Immature natural killer cell (primary cell): ENCODE measurements at regions not wholly inside any gene's neighbourhood (a gene's known extent, or its start where the extent isn't known, plus 50 kb on each side); places are given as distances from the start of the nearest gene placed in this dataset.

Experiments used
- DNase-seq, 3 donors: peaks; one replicate each; pipeline ENCODE4 v3.0.0; 2022; ENCODE audit warnings: mixed read lengths in 1 of 3
- H3K27ac Mint-ChIP-seq, 6 donors: one replicate each; pipeline ENCODE4 v1.8.0; 2020; ENCODE audit warnings: mixed read lengths in 6 of 6, mild to moderate bottlenecking in 5 of 6, inconsistent platforms in 4 of 6, moderate library complexity in 3 of 6
- H3K27me3 Mint-ChIP-seq, 3 donors: one replicate each; pipeline ENCODE4 v1.8.0; 2020 to 2021; ENCODE audit warnings: low read depth in 3 of 3, mild to moderate bottlenecking in 3 of 3, mixed read lengths in 3 of 3, moderate library complexity in 3 of 3, inconsistent platforms in 1 of 3
- H3K36me3 Mint-ChIP-seq, 3 donors: one replicate each; pipeline ENCODE4 v1.8.0; 2020; ENCODE audit warnings: mixed read lengths in 3 of 3, inconsistent platforms in 2 of 3, mild to moderate bottlenecking in 2 of 3
- H3K4me1 Mint-ChIP-seq, 2 donors: one replicate each; pipeline ENCODE4 v1.8.0; 2020; ENCODE audit warnings: inconsistent platforms in 2 of 2, mild to moderate bottlenecking in 2 of 2, mixed read lengths in 2 of 2, moderate library complexity in 1 of 2
- H3K4me3 Mint-ChIP-seq, 5 donors: one replicate each; pipeline ENCODE4 v1.8.0; 2020; ENCODE audit warnings: mild to moderate bottlenecking in 5 of 5, mixed read lengths in 5 of 5, inconsistent platforms in 3 of 5, moderate library complexity in 3 of 5
- H3K9me3 Mint-ChIP-seq, 6 donors: one replicate each; pipeline ENCODE4 v1.8.0; 2020; ENCODE audit warnings: mild to moderate bottlenecking in 6 of 6, mixed read lengths in 6 of 6, inconsistent platforms in 4 of 6, moderate library complexity in 3 of 6

- H3K4me1 Mint-ChIP-seq = no peaks in the 10 kb centered on the region
- peaks cover 0 to 17% (median 5%) of the 10 kb centered on the region in 6 donors for H3K9me3 Mint-ChIP-seq
- peaks cover under 1 to 7% (median 5%) of the 10 kb centered on the region in 3 donors for H3K27me3 Mint-ChIP-seq
- no peak overlapping the region for H3K4me3 Mint-ChIP-seq
- H3K36me3 Mint-ChIP-seq = no peaks in the 10 kb centered on the region
- H3K27ac Mint-ChIP-seq = no peak overlapping the region
- no peak for DNase-seq
Observed at GRCh38 chr9:1748407-1748806, 266.7 kb upstream of the SMARCA2 start.

- no peak overlapping the region for H3K4me3 Mint-ChIP-seq
- H3K27me3 Mint-ChIP-seq = peaks cover 0 to 9% (median 3%) of the 10 kb centered on the region in 3 donors
- H3K27ac Mint-ChIP-seq = no peak overlapping the region
- H3K4me1 Mint-ChIP-seq = no peaks in the 10 kb centered on the region
- no peak for DNase-seq
- peaks cover 0 to 4% (median 0%) of the 10 kb centered on the region in 3 donors for H3K36me3 Mint-ChIP-seq
- peaks cover 0 to 29% (median 3%) of the 10 kb centered on the region in 6 donors for H3K9me3 Mint-ChIP-seq
Observed at GRCh38 chr9:1757186-1757585, 258.0 kb upstream of the SMARCA2 start.

- Mint-ChIP-seq H3K9me3 (peaks cover 0 to 16% (median 1%) of the 10 kb centered on the region in 6 donors), H3K36me3 (peaks cover 0 to 4% (median 0%) of the 10 kb centered on the region in 3 donors), H3K27ac (no peak overlapping the region), H3K4me1 (no peaks in the 10 kb centered on the region), H3K27me3 (peaks cover 0 to 9% (median 3%) of the 10 kb centered on the region in 3 donors), H3K4me3 (no peak overlapping the region)
- no peak for DNase-seq
Observed at GRCh38 chr9:1759009-1759408, 256.1 kb upstream of the SMARCA2 start.

GRCh38 chr9:1759771-1760300, 255.3 kb upstream of the SMARCA2 start:
- Mint-ChIP-seq H3K36me3 (peaks cover 0 to 4% (median 0%) of the 10 kb centered on the region in 3 donors), H3K4me3 (no peak overlapping the region), H3K4me1 (no peaks in the 10 kb centered on the region), H3K27ac (no peak overlapping the region), H3K27me3 (peaks cover 0 to 8% (median 3%) of the 10 kb centered on the region in 3 donors), H3K9me3 (peaks cover 0 to 16% (median 1%) of the 10 kb centered on the region in 6 donors)
- DNase-seq = no peak

GRCh38 chr9:1761807-1762206, 253.3 kb upstream of the SMARCA2 start:
- H3K9me3 Mint-ChIP-seq = peaks cover 0 to 5% (median 1%) of the 10 kb centered on the region in 6 donors
- H3K4me1 Mint-ChIP-seq = no peaks in the 10 kb centered on the region
- no peak for DNase-seq
- H3K36me3 Mint-ChIP-seq = peaks cover 0 to 4% (median 0%) of the 10 kb centered on the region in 3 donors
- peaks cover 0 to 7% (median 0%) of the 10 kb centered on the region in 3 donors for H3K27me3 Mint-ChIP-seq
- H3K4me3 Mint-ChIP-seq = no peak overlapping the region
- no peak overlapping the region for H3K27ac Mint-ChIP-seq

GRCh38 chr9:1766042-1766441, 249.1 kb upstream of the SMARCA2 start:
- H3K27me3 Mint-ChIP-seq = peaks cover 0 to 8% (median 2%) of the 10 kb centered on the region in 3 donors
- H3K4me1 Mint-ChIP-seq = no peaks in the 10 kb centered on the region
- no peak for DNase-seq
- no peak overlapping the region for H3K27ac Mint-ChIP-seq
- peaks cover 0 to 7% (median 0%) of the 10 kb centered on the region in 6 donors for H3K9me3 Mint-ChIP-seq
- no peaks in the 10 kb centered on the region for H3K36me3 Mint-ChIP-seq
- H3K4me3 Mint-ChIP-seq = no peak overlapping the region

GRCh38 chr9:1768561-1768960, 246.6 kb upstream of the SMARCA2 start:
- no peak for DNase-seq
- no peak overlapping the region for H3K4me3 Mint-ChIP-seq
- no peaks in the 10 kb centered on the region for H3K4me1 Mint-ChIP-seq
- no peak overlapping the region for H3K27ac Mint-ChIP-seq
- peaks cover 0 to 7% (median 0%) of the 10 kb centered on the region in 6 donors for H3K9me3 Mint-ChIP-seq
- H3K27me3 Mint-ChIP-seq = peaks cover 0 to 8% (median 6%) of the 10 kb centered on the region in 3 donors
- no peaks in the 10 kb centered on the region for H3K36me3 Mint-ChIP-seq

GRCh38 chr9:1771094-1771789, 243.9 kb upstream of the SMARCA2 start:
- Mint-ChIP-seq H3K9me3 (peaks cover 0 to 7% (median 0%) of the 10 kb centered on the region in 6 donors), H3K27ac (no peak overlapping the region), H3K36me3 (no peaks in the 10 kb centered on the region), H3K4me1 (no peaks in the 10 kb centered on the region), H3K27me3 (peaks cover 0 to 6% (median 2%) of the 10 kb centered on the region in 3 donors), H3K4me3 (no peak overlapping the region)
- no peak for DNase-seq

GRCh38 chr9:1775230-1775629, 239.9 kb upstream of the SMARCA2 start:
- Mint-ChIP-seq H3K4me3 (no peak overlapping the region), H3K9me3 (peaks cover 0 to 6% (median 0%) of the 10 kb centered on the region in 6 donors), H3K27ac (no peak overlapping the region), H3K36me3 (no peaks in the 10 kb centered on the region), H3K27me3 (peaks cover 0 to 6% (median 0%) of the 10 kb centered on the region in 3 donors), H3K4me1 (no peaks in the 10 kb centered on the region)
- DNase-seq = no peak

GRCh38 chr9:1776668-1777067, 238.5 kb upstream of the SMARCA2 start:
- H3K27ac Mint-ChIP-seq = no peak overlapping the region
- H3K4me1 Mint-ChIP-seq = no peaks in the 10 kb centered on the region

GRCh38 chr9:1791191-1791590, 224.0 kb upstream of the SMARCA2 start:
- no peak overlapping the region for H3K27ac Mint-ChIP-seq
- no peaks in the 10 kb centered on the region for H3K36me3 Mint-ChIP-seq
- H3K4me3 Mint-ChIP-seq = no peak overlapping the region
- H3K27me3 Mint-ChIP-seq = peaks cover 0 to 10% (median 3%) of the 10 kb centered on the region in 3 donors
- peaks cover 0 to 2% (median 0%) of the 10 kb centered on the region in 6 donors for H3K9me3 Mint-ChIP-seq
- DNase-seq = no peak
- no peaks in the 10 kb centered on the region for H3K4me1 Mint-ChIP-seq

More at GRCh38 chr9:1776668-1777067, 238.5 kb upstream of the SMARCA2 start:
- no peaks in the 10 kb centered on the region for H3K36me3 Mint-ChIP-seq
- H3K27me3 Mint-ChIP-seq = peaks cover 0 to 4% (median 4%) of the 10 kb centered on the region in 3 donors
- DNase-seq = no peak
- peaks cover 0 to 4% (median 0%) of the 10 kb centered on the region in 6 donors for H3K9me3 Mint-ChIP-seq
- no peak overlapping the region for H3K4me3 Mint-ChIP-seq

GRCh38 chr9:1794547-1795270, 220.4 kb upstream of the SMARCA2 start:
- Mint-ChIP-seq H3K4me1 (no peaks in the 10 kb centered on the region), H3K27me3 (peaks cover 0 to 9% (median 5%) of the 10 kb centered on the region in 3 donors)

GRCh38 chr9:1804128-1804865, 210.8 kb upstream of the SMARCA2 start:
- no peaks in the 10 kb centered on the region for H3K4me1 Mint-ChIP-seq
- H3K27me3 Mint-ChIP-seq = peaks cover 1 to 3% (median 2%) of the 10 kb centered on the region in 3 donors
- no peak for DNase-seq
- H3K4me3 Mint-ChIP-seq = no peak overlapping the region
- H3K9me3 Mint-ChIP-seq = peaks cover 0 to 6% (median 0%) of the 10 kb centered on the region in 6 donors
- H3K27ac Mint-ChIP-seq = no peak overlapping the region
- no peaks in the 10 kb centered on the region for H3K36me3 Mint-ChIP-seq

More at GRCh38 chr9:1794547-1795270, 220.4 kb upstream of the SMARCA2 start:
- peaks cover 0 to 2% (median 0%) of the 10 kb centered on the region in 6 donors for H3K9me3 Mint-ChIP-seq
- no peaks in the 10 kb centered on the region for H3K36me3 Mint-ChIP-seq
- no peak overlapping the region for H3K4me3 Mint-ChIP-seq
- H3K27ac Mint-ChIP-seq = no peak overlapping the region
- DNase-seq = no peak
